ENCODE measurements at regions not wholly inside any gene's neighbourhood (a gene's known extent, or its start where the extent isn't known, plus 50 kb on each side); places are given as distances from the start of the nearest gene placed in this dataset.
"Not testable (repeated sequence)": the region's sequence is repeated elsewhere in the genome, so short reads cannot be mapped to it uniquely, and the experiment has no call there.

GRCh38 chr19:24002256-24002945, 84.6 kb upstream of the ZNF254 start:
- Histone ChIP-seq H3K4me3 (no peak overlapping the region), H3K36me3 (ENCODE audit: insufficient read depth, low read length) (no peaks in the 10 kb centered on the region), H3K9me3 (ENCODE audit: low read depth, low read length) (no peaks in the 10 kb centered on the region), H3K9ac (ENCODE audit: insufficient read length) (no peak overlapping the region), H3K27ac (no peak overlapping the region)
- TF ChIP-seq POLR2AphosphoS5 (IDR thresholded peaks at IDR 0.05; ENCODE audit: borderline replicate concordance, low read depth, low read length) (no peak), FOXP2 (optimal IDR thresholded peaks at IDR 0.05; ENCODE audit: control extremely low read depth, extremely low read length, insufficient read depth) (no peak), EZH2 (IDR thresholded peaks at IDR 0.05) (no peak)
- DNase-seq (ENCODE audit: low read depth, low spot score), result no peak

- Histone ChIP-seq H3K27ac (no peak overlapping the region), H3K9ac (ENCODE audit: insufficient read length) (no peak overlapping the region), H3K4me3 (no peak overlapping the region), H3K9me3 (ENCODE audit: low read depth, low read length) (no peaks in the 10 kb centered on the region), H3K36me3 (ENCODE audit: insufficient read depth, low read length) (no peaks in the 10 kb centered on the region)
- no peak for TF ChIP-seq EZH2 (IDR thresholded peaks at IDR 0.05)
- DNase-seq (ENCODE audit: low read depth, low spot score), result no peak
Measured at GRCh38 chr19:24003537-24003936, 83.5 kb upstream of the ZNF254 start.

DNA sequence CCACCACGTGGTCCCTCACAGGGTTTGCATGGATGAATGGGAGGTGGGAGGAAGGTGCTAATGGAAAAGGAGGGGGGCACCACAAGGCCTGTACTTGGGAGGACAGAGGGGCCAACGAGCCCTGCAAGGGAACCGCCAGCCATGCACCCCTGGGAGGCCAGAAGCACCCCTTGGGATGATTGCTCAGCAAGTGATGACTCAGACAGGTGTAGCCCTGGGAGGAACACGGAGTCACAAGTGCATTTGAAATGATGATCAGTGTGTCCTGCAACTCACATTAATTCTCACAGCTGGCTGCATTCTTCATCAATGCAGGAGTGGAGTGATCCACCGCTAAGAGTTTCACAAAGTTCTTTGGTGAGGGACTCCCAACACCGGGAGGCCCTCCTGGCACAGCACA, 82.8 kb upstream of the ZNF254 start:
- no peaks in the 10 kb centered on the region for H3K36me3 ChIP-seq (ENCODE audit: insufficient read depth, low read length)
- DNase-seq (ENCODE audit: low read depth, low spot score), result no peak
- TF ChIP-seq EZH2 (IDR thresholded peaks at IDR 0.05) (no peak), POLR2AphosphoS5 (IDR thresholded peaks at IDR 0.05; ENCODE audit: borderline replicate concordance, low read depth, low read length) (no peak), FOXP2 (optimal IDR thresholded peaks at IDR 0.05; ENCODE audit: control extremely low read depth, extremely low read length, insufficient read depth) (no peak)
- H3K4me3 ChIP-seq, result no peak overlapping the region
- H3K9ac ChIP-seq (ENCODE audit: insufficient read length), result no peak overlapping the region
- no peaks in the 10 kb centered on the region for H3K9me3 ChIP-seq (ENCODE audit: low read depth, low read length)
- no peak overlapping the region for H3K27ac ChIP-seq

GRCh38 chr19:24029941-24030636, 56.9 kb upstream of the ZNF254 start:
- Histone ChIP-seq H3K9ac (ENCODE audit: insufficient read length) (no peak overlapping the region), H3K9me3 (ENCODE audit: low read depth, low read length) (no peaks in the 10 kb centered on the region), H3K27ac (no peak overlapping the region), H3K36me3 (ENCODE audit: insufficient read depth, low read length) (peaks cover 6% of the 10 kb centered on the region; the same call in 1 of the 2 replicates), H3K4me3 (no peak overlapping the region)
- DNase-seq (ENCODE audit: low read depth, low spot score), result no peak
- TF ChIP-seq FOXP2 (optimal IDR thresholded peaks at IDR 0.05; ENCODE audit: control extremely low read depth, extremely low read length, insufficient read depth), result no peak
- no peak for TF ChIP-seq EZH2 (IDR thresholded peaks at IDR 0.05)
- TF ChIP-seq POLR2AphosphoS5 (IDR thresholded peaks at IDR 0.05; ENCODE audit: borderline replicate concordance, low read depth, low read length), result no peak

GRCh38 chr19:24032651-24033050, 54.3 kb upstream of the ZNF254 start:
- Histone ChIP-seq H3K4me3 (no peak overlapping the region; the same call in 1 of the 2 replicates), H3K27ac (no peak overlapping the region), H3K9ac (ENCODE audit: insufficient read length) (no peak overlapping the region), H3K36me3 (ENCODE audit: insufficient read depth, low read length) (peaks cover 30% of the 10 kb centered on the region), H3K9me3 (ENCODE audit: low read depth, low read length) (no peaks in the 10 kb centered on the region)
- DNase-seq (ENCODE audit: low read depth, low spot score), result no peak
- TF ChIP-seq FOXP2 (optimal IDR thresholded peaks at IDR 0.05; ENCODE audit: control extremely low read depth, extremely low read length, insufficient read depth) (no peak), POLR2AphosphoS5 (IDR thresholded peaks at IDR 0.05; ENCODE audit: borderline replicate concordance, low read depth, low read length) (no peak), EZH2 (IDR thresholded peaks at IDR 0.05) (no peak)

GRCh38 chr19:24033301-24033962, 53.6 kb upstream of the ZNF254 start:
- TF ChIP-seq POLR2AphosphoS5 (IDR thresholded peaks at IDR 0.05; ENCODE audit: borderline replicate concordance, low read depth, low read length) (peak; percentile 90), EZH2 (IDR thresholded peaks at IDR 0.05) (no peak), FOXP2 (optimal IDR thresholded peaks at IDR 0.05; ENCODE audit: control extremely low read depth, extremely low read length, insufficient read depth) (peak; percentile 7)
- peak; percentile 44 for DNase-seq (ENCODE audit: low read depth, low spot score)
- Histone ChIP-seq H3K9me3 (ENCODE audit: low read depth, low read length) (0 out of 2 replicates have a peak, but pooled peaks cover 3% of the 10 kb centered on the region), H3K36me3 (ENCODE audit: insufficient read depth, low read length) (peaks cover 38% of the 10 kb centered on the region), H3K9ac (ENCODE audit: insufficient read length) (peak overlapping the region; percentile 84), H3K27ac (peak overlapping the region; percentile 90), H3K4me3 (peak overlapping the region; percentile 82)

- Histone ChIP-seq H3K9me3 (ENCODE audit: low read depth, low read length) (0 out of 2 replicates have a peak, but pooled peaks cover 3% of the 10 kb centered on the region), H3K9ac (ENCODE audit: insufficient read length) (peak overlapping the region; percentile 84), H3K36me3 (ENCODE audit: insufficient read depth, low read length) (peaks cover 43% of the 10 kb centered on the region), H3K4me3 (peak overlapping the region; percentile 82), H3K27ac (peak overlapping the region; percentile 90)
- TF ChIP-seq EZH2 (IDR thresholded peaks at IDR 0.05), result no peak
- TF ChIP-seq FOXP2 (optimal IDR thresholded peaks at IDR 0.05; ENCODE audit: control extremely low read depth, extremely low read length, insufficient read depth), result no peak
- TF ChIP-seq POLR2AphosphoS5 (IDR thresholded peaks at IDR 0.05; ENCODE audit: borderline replicate concordance, low read depth, low read length), result no peak
- no peak for DNase-seq (ENCODE audit: low read depth, low spot score)
Measured at GRCh38 chr19:24033963-24034342, 53.0 kb upstream of the ZNF254 start.

- not testable (repeated sequence) for H3K9ac ChIP-seq (ENCODE audit: insufficient read length); H3K27ac ChIP-seq; H3K9me3 ChIP-seq (ENCODE audit: low read depth, low read length); DNase-seq (ENCODE audit: low read depth, low spot score)
- Histone ChIP-seq H3K4me3 (peak overlapping the region; percentile 82), H3K36me3 (ENCODE audit: insufficient read depth, low read length) (peaks cover 57% of the 10 kb centered on the region)
Measured at GRCh38 chr19:24035261-24035880, 51.6 kb upstream of the ZNF254 start.

Measured in SK-N-MC (cell line).